NCI-H146 treated with DMSO at 0.1 percent for 48 hours (cell line): ENCODE measurements at regions not wholly inside any gene's neighbourhood (a gene's known extent, or its start where the extent isn't known, plus 50 kb on each side); places are given as distances from the start of the nearest gene placed in this dataset.

ENCODE experiments used
- DNase-seq: peaks from one replicate; lab custom pipeline; 2025; ENCODE audit not compliant: unreplicated experiment; lab: John Stamatoyannopoulos, UW

GRCh38 chr10:124266468-124267230 lies 152.1 kb downstream of the OAT start:
- DNase-seq, result no peak

DNA sequence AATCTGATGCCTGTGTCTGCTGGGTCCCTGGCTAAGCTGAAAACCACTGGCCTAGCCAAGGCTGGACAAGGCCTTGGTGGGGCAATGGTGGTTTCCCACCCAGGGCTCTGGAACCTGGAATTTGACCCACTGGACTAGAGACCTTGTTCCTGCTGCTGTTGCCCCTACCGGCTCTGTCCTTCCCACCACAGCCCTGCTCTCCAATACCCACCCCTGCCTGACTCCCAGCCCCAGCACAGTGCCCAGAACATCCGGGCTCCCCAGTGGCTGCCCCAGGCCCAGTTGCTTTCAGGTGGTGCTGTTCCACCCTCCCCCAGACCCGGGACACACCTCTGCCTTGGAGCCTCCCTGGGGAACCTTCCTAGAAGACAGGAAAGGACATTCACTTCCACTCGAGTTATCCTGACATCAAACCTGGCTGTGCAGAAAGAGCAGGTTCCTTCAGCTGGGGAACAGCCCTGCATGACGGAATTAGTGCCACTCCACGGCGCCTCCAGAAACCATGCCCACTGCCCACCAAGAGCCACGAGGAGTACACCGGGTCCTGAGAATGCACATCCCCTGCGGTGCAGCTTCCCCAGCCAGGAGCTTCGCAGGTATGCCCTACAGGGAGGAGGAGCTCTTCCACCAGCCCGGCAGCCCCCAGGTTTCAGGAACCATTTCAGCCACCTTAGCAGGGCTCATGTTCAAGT lies 152.8 kb downstream of the OAT start:
- DNase-seq, result no peak

DNA sequence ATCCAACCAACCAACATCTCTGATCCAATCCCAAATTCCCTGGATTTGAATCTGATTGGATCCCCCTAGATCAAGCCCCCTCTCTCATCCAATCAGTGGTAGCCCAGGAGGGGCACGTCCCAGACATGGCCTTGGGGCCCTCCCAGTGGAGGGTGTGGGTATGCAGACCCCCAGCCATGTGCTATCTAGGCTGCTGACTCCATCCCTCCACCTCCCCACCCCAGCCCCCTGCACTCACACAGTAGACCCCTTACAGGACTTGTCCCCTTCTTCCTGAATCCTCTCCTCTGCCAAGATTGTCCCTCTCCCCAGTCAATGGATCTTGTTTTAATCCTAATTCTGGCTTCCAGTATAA lies 153.4 kb downstream of the OAT start:
- DNase-seq, result no peak

- DNase-seq, result no peak
These were observed 153.9 kb downstream of the OAT start for GRCh38 chr10:124264711-124265390.

- DNase-seq, result no peak
These were observed 154.5 kb downstream of the OAT start for GRCh38 chr10:124264271-124264670.

DNA sequence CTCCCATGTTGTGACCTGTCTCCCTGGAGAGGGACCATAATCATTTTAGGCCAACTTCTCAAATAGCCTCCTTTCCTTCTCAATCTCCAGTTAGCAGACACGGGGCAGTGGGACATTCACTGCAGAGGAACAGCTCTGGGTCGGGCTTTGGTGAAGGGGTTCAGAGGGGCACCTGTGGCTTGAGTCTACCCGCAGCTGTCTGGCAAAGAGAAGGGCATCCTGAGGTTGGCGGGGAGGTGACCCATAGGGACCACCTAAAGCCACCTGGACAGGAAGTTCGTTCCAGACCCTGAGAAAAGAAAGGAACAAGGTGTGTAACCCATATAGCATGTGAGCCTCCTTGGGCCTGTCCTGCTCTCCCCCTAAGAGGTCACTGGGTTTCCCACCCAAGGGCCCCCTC lies 155.0 kb downstream of the OAT start:
- no peak for DNase-seq

DNA sequence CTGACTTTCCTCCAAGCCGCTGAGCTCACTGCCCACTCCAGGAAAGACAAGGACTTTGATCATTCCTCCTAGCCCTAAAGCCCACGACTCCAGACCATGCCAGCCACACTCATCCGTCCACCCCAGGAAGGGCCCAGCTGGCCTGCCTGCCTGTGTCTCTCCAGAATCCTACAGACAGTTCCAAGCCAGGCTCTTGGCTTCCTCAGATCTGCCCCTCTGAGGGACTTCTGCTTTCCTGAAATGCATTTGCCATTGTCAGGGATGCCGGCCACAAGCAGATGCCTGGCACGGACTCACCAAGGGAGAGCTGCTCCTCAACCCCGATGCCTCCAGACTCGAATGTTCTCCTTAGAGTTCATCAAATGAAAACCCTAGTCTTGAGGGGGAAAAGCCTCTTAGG lies 155.8 kb downstream of the OAT start:
- no peak for DNase-seq

- no peak for DNase-seq
These were observed 156.4 kb downstream of the OAT start for GRCh38 chr10:124262234-124262865.

DNA sequence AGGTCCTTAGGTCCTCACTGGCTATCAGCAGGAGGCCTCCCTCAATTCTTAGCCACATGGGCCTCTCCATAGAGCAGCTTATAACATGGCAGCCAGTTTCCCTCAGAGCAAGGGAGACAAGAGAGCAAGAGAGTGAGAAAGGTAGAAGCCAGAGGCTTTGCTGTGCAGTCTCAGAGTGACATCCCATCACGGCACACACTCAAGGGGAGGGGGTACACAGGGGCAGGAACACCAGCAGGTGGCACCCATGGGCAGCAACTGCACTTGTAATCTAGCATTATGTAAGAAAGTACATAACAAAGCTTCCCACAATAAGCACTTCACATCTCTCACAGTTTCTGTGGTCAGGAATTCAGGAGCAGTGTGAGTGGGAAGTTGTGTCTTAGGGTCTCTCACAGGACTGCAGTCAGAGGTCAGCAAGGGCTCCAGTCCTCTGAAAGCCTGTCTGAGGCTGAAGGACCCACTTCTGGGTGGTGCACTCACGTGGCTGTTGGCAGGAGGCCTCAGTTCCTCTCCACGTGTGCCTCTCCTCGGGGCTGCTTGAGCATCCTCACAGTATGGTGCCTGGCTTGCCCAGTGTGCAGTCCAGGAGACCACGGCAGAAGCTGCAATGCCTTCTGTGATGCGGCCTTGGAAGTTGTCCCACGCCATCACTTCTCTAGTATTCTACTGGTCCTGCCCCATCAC lies 159.4 kb downstream of the OAT start:
- no peak for DNase-seq

GRCh38 chr10:124257781-124258180 lies 160.9 kb downstream of the OAT start:
- no peak for DNase-seq

GRCh38 chr10:124256151-124256550 lies 162.6 kb downstream of the OAT start:
- no peak for DNase-seq

GRCh38 chr10:124255556-124255955 lies 162.2 kb upstream of the CHST15 start:
- DNase-seq, result no peak

DNA sequence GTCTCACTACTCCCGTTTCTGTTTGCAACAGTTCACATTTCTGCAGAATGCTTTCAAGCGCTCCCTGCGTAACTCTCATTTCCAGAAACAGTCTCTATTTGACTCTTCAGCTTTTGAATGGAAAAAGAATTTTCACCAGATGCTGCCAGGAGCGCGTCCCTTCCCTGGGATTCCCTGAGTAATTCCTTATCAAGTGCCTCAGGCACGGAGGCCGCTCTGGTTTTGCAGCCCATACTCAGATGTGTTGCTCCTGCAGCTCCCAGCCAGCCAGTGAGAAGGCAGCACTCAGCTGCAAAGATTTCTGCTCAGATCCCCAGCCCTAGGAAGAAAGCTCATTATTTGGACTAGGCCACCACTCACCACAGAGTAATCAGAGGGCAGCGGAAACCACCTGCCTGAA lies 161.1 kb upstream of the CHST15 start:
- DNase-seq, result no peak

DNA sequence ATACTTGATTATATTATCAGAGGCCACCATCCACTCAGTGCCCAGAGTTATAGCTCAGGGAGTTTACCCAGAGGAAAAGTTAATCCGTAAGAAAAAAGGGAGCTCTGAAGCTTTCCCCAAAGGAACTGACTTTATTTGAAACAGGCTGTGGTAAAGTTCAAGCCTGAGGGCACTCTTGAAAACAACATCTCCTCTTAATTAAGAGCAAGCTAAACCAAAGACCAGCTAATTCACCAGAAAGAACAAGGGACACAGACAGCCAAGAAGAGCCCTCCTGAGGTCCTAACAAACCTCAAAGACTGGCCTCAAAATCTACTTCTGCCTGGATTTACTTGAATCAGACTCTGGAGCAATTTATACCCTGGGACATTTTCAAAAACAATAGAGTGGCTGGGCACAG lies 159.6 kb upstream of the CHST15 start:
- DNase-seq, result no peak

DNA sequence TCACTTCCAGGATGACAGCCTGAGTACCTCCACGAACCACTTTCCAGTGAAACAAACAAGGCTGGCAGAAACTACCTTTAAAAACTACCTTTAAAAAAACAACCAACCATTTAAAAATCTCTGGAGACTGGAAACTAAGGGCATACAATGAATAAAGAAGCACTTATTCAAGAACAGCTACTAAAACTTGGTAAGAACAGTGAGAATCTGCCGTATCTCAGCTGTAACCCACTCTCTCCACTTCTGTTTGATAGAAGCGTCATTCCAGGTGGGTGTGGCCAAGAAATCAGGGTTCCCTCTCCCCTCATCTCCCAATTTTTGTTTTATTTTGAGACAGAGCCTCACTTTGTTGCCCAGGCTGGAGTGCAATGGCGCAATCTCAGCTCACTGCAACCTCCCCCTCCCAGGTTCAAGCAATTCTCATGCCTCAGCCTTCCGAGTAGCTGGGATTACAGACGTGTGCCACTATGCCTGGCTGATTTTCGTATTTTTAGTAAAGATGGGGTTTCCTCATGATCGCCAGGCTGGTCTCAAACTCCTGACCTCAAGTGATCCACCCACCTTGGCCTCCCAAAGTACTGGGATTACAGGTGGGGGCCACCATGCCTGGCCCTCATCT lies 158.8 kb upstream of the CHST15 start:
- DNase-seq, result no peak

GRCh38 chr10:124251317-124252065 lies 158.1 kb upstream of the CHST15 start:
- no peak for DNase-seq

- peak; percentile 7 for DNase-seq
These were observed 157.1 kb upstream of the CHST15 start for GRCh38 chr10:124250506-124250905.

DNA sequence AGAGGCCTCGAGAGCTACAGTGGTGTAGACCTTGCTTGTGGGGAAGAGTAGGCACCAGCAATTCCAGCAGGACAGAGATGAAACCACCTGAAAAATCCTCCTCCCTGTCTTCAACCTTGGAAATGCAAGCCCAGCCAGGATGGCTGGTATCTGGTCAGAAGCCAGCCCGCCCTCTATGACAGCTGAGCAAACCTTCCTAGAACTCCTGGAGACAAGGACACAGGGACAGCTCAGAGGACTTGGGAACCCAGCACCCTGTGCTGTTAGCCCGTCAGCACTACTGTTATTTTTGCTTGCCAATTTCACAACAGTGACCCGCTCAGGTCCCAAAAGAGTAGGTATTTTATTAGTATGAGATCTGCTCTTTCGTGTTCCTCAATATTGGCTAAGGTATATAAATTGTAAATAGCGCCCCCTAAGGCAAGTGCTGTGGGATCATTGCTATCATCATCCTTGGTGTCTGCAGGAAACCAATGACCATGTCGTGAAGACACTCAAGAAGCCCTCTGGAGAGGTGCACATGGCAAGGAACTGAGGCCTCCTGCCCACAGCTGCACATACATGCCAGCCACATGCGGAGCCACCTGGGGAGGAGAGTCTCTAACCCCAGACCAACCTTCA lies 156.5 kb upstream of the CHST15 start:
- DNase-seq, result no peak

DNA sequence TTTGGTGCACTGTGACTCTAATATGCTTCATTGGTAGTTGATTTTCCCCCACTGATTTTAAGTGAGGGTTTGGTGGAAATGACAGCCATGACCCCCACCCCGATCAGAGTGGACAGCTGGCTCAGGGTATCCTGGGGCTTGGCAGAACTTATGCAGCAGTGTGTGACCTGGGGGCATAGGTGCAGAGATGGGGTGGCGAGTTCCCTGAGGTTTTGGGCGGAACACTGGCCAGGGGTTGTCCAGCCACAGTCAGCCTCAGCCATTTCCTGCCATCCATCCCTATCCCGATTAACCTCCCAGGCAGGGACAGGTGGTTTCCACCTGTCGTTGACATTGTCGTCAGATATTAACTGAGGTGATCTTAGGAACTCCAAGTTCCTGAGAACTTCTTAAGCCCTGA lies 155.8 kb upstream of the CHST15 start:
- no peak for DNase-seq
